HCT116 (cell line): ENCODE measurements at regions not wholly inside any gene's neighbourhood (a gene's known extent, or its start where the extent isn't known, plus 50 kb on each side); places are given as distances from the start of the nearest gene placed in this dataset.

Source experiments
- ATAC-seq: fragments of 200-7000 bp; cut with Tn5 transposase; 2 replicates; pipeline ENCODE4 v1.9.1; 2020; ENCODE audit warnings: mild to moderate bottlenecking, moderate library complexity
- BruUV-seq: library from RNA; stranded (reverse); fragments of 400-500 nt; replicated peaks from 2 replicates; lab custom pipeline; 2021; lab: Mats Ljungman, UMichigan
- CTCF ChIA-PET: fragments of 300-600 bp; sonication (Branson Sonifier 250); formaldehyde crosslinking; loops from one replicate; lab custom pipeline; 2021; ENCODE audit warnings: antibody characterized with exemption; lab: Charles Lee
- POLR2A ChIA-PET: fragments of 300-600, 350-600 bp; sonication (Branson Sonifier 250); formaldehyde crosslinking; loops from one replicate; lab custom pipeline; 2021; ENCODE audit warnings: antibody characterized with exemption; lab: Charles Lee
- RAD21 ChIA-PET, 2 experiments: fragments of 300-600 bp; sonication (Branson Sonifier 250); formaldehyde crosslinking; loops; one replicate each; lab custom pipeline; 2023; ENCODE audit warnings: low total read pairs in 2 of 2; ENCODE audit not compliant: uncharacterized antibody in 2 of 2, unreplicated experiment in 2 of 2, low non-redundant PET in 1 of 2; lab: Charles Lee
- DNase-seq: peaks from one replicate; pipeline ENCODE4 v3.0.0-alpha.2; 2010; ENCODE audit warnings: low read depth, low spot score
- H2AFZ ChIP-seq: fragments of 200-600 bp; shearing (Covaris generic), sonication (generic); 2 replicates; pipeline ENCODE4 v1.6.1; 2017; ENCODE audit warnings: low read depth, mixed run types, mixed read lengths, antibody characterized with exemption, low read length; ENCODE audit not compliant: poor library complexity, severe bottlenecking
- H3K27ac ChIP-seq: 2 replicates; pipeline ENCODE4 v1.5.1; 2012; ENCODE audit warnings: low read depth, low read length
- H3K27me3 ChIP-seq: fragments of 200-600 bp; sonication (generic); 2 replicates; pipeline ENCODE4 v1.6.1; 2016; ENCODE audit warnings: mixed run types, low read length, mixed read lengths; ENCODE audit not compliant: insufficient read depth
- H3K36me3 ChIP-seq, 2 experiments: fragments of 200-500 bp in 1 of 2; fragments of 200-600 bp in 1 of 2; sonication (Bioruptor generic) in 1 of 2; sonication (generic) in 1 of 2; 2 replicates each; pipeline versions ENCODE4 v1.5.1 to v1.6.1; 2014 to 2016; ENCODE audit warnings: low read length in 2 of 2, inconsistent platforms in 1 of 2, mixed read lengths in 1 of 2, mixed run types in 1 of 2; ENCODE audit not compliant: insufficient read depth in 2 of 2, control insufficient read depth in 1 of 2
- H3K4me1 ChIP-seq, 2 experiments: fragments of 200-600 bp in 1 of 2; sonication (generic) in 1 of 2; 2 replicates each; pipeline versions ENCODE4 v1.5.1 to v1.6.1; 2012 to 2017; ENCODE audit warnings: low read length in 2 of 2, inconsistent platforms in 1 of 2, mild to moderate bottlenecking in 1 of 2, mixed read lengths in 1 of 2, mixed run types in 1 of 2, moderate library complexity in 1 of 2; ENCODE audit not compliant: insufficient read depth in 2 of 2, control insufficient read depth in 1 of 2
- H3K4me2 ChIP-seq: fragments of 200-600 bp; sonication (generic); 2 replicates; pipeline ENCODE4 v1.6.1; 2017; ENCODE audit warnings: mixed run types, low read length, mixed read lengths
- H3K4me3 ChIP-seq, 2 experiments: fragments of 200-600 bp in 1 of 2; sonication (generic) in 1 of 2; replicated peaks in 1 of 2; 2 replicates each; pipeline ENCODE4 v1.5.1; 2011 to 2016; ENCODE audit warnings: low read length in 2 of 2, control low read depth in 1 of 2, low read depth in 1 of 2, mild to moderate bottlenecking in 1 of 2, mixed read lengths in 1 of 2, mixed run types in 1 of 2
- H3K79me2 ChIP-seq: fragments of 200-600 bp; sonication (generic); 2 replicates; pipeline ENCODE4 v1.6.1; 2017; ENCODE audit warnings: mild to moderate bottlenecking, mixed run types, low read length, moderate library complexity, mixed read lengths; ENCODE audit not compliant: insufficient read depth
- H3K9ac ChIP-seq: fragments of 200-600 bp; sonication (generic); 2 replicates; pipeline ENCODE4 v1.6.1; 2016; ENCODE audit warnings: low read length, mixed read lengths
- H3K9me2 ChIP-seq: fragments of 200-600 bp; sonication (generic), shearing (Covaris generic); 2 replicates; pipeline ENCODE4 v1.6.1; 2017; ENCODE audit warnings: mixed run types, mild to moderate bottlenecking, moderate library complexity; ENCODE audit not compliant: insufficient read depth
- H3K9me3 ChIP-seq, 2 experiments: fragments of 200-500 bp in 1 of 2; fragments of 200-600 bp in 1 of 2; sonication (Bioruptor generic) in 1 of 2; sonication (generic) in 1 of 2; 2 replicates each; pipeline ENCODE4 v1.6.1; 2014 to 2017; ENCODE audit warnings: low read length in 2 of 2, mixed read lengths in 2 of 2, inconsistent platforms in 1 of 2, low read depth in 1 of 2, mild to moderate bottlenecking in 1 of 2, mixed run types in 1 of 2, moderate library complexity in 1 of 2; ENCODE audit not compliant: control insufficient read depth in 1 of 2, insufficient read depth in 1 of 2
- H4K20me1 ChIP-seq: fragments of 200-600 bp; sonication (generic), shearing (Covaris generic); 2 replicates; pipeline ENCODE4 v1.6.1; 2017; ENCODE audit warnings: mixed run types, mild to moderate bottlenecking, moderate library complexity; ENCODE audit not compliant: insufficient read depth
- ATF3 ChIP-seq: IDR thresholded peaks from 2 replicates; pipeline ENCODE4 v1.6.1; 2012
- CBX3 ChIP-seq: IDR thresholded peaks from 2 replicates; pipeline ENCODE4 v1.6.1; 2012; ENCODE audit warnings: low read depth
- EGR1 ChIP-seq: IDR thresholded peaks from 2 replicates; pipeline ENCODE4 v1.6.1; 2012; ENCODE audit warnings: low read depth
- ELF1 ChIP-seq: IDR thresholded peaks from 2 replicates; pipeline ENCODE4 v1.6.1; 2012; ENCODE audit warnings: low read depth, borderline replicate concordance
- EZH2 ChIP-seq: fragments of 200-600 bp; sonication (generic); IDR thresholded peaks from 2 replicates; pipeline ENCODE4 v1.6.1; 2017; ENCODE audit warnings: antibody characterized with exemption, mixed run types
- EZH2phosphoT487 ChIP-seq: fragments of 200-600 bp; IDR thresholded peaks from 2 replicates; pipeline ENCODE4 v1.6.1; 2018; ENCODE audit warnings: antibody characterized with exemption, borderline replicate concordance
- FOSL1 ChIP-seq: IDR thresholded peaks from 2 replicates; pipeline ENCODE4 v1.6.1; 2012; ENCODE audit warnings: low read depth
- JUND ChIP-seq: IDR thresholded peaks from 2 replicates; pipeline ENCODE4 v1.6.1; 2012
- POLR2A ChIP-seq: IDR thresholded peaks from 2 replicates; pipeline ENCODE4 v1.7.0; 2011; ENCODE audit warnings: borderline replicate concordance; ENCODE audit not compliant: insufficient read depth, insufficient read length; ENCODE audit errors: extremely low read depth
- POLR2AphosphoS5 ChIP-seq: IDR thresholded peaks from 2 replicates; pipeline ENCODE4 v1.6.1; 2011; ENCODE audit warnings: mild to moderate bottlenecking, low read depth, low read length, moderate library complexity
- RAD21 ChIP-seq: IDR thresholded peaks from 2 replicates; pipeline ENCODE4 v1.6.1; 2012; ENCODE audit warnings: low read depth, mild to moderate bottlenecking
- REST ChIP-seq: IDR thresholded peaks from 2 replicates; pipeline ENCODE4 v1.6.1; 2012; ENCODE audit warnings: low read depth
- SIN3A ChIP-seq: IDR thresholded peaks from 2 replicates; pipeline ENCODE4 v1.6.1; 2012; ENCODE audit warnings: low read depth
- SP1 ChIP-seq: IDR thresholded peaks from 2 replicates; pipeline ENCODE4 v1.6.1; 2012; ENCODE audit warnings: low read depth
- SRF ChIP-seq: IDR thresholded peaks from 2 replicates; pipeline ENCODE4 v1.6.1; 2012; ENCODE audit warnings: low read depth
- TCF7L2 ChIP-seq: IDR thresholded peaks from 2 replicates; pipeline ENCODE4 v1.7.0; 2011; ENCODE audit warnings: borderline replicate concordance, inconsistent platforms; ENCODE audit not compliant: insufficient read depth, insufficient read length; ENCODE audit errors: extremely low read depth
- YY1 ChIP-seq: IDR thresholded peaks from 2 replicates; pipeline ENCODE4 v1.6.1; 2011; ENCODE audit warnings: low read length, low read depth, moderate library complexity, mild to moderate bottlenecking; ENCODE audit not compliant: insufficient replicate concordance; ENCODE audit errors: extremely low read depth
- ZFX ChIP-seq: fragments of 450-650 bp; IDR thresholded peaks from 2 replicates; pipeline ENCODE4 v1.6.1; 2017
- intact Hi-C: fragments of 100-400 bp; cut with micrococcal nuclease; formaldehyde crosslinking; loops from 2 replicates; pipeline ENCODE4 v1.10.0; 2022

- Histone ChIP-seq H3K4me2 (no peak overlapping the region), H3K36me3 (no peaks in the 10 kb centered on the region), H2AFZ (no peak overlapping the region), H3K27ac (no peak overlapping the region), H3K9ac (no peak overlapping the region), H3K79me2 (no peaks in the 10 kb centered on the region), H3K9me3 (no peaks in the 10 kb centered on the region), H4K20me1 (no peaks in the 10 kb centered on the region), H3K27me3 (no peaks in the 10 kb centered on the region), H3K4me3 (no peak overlapping the region), H3K4me1 (no peaks in the 10 kb centered on the region), H3K9me2 (no peaks in the 10 kb centered on the region)
- BruUV-seq: no TSS peak
- ChIA-PET RAD21 (no interaction called here), CTCF (no interaction called here), POLR2A (no interaction called here)
- DNase-seq (no peak), ATAC-seq (no peak)
- intact Hi-C loops: no loop called here
- TF ChIP-seq SIN3A: no peak
- no peak for TF ChIP-seq SRF
- TF ChIP-seq TCF7L2: no peak
- no peak for TF ChIP-seq EZH2
- TF ChIP-seq POLR2A: no peak
- no peak for TF ChIP-seq POLR2AphosphoS5
- no peak for TF ChIP-seq JUND
- no peak for TF ChIP-seq ATF3
- TF ChIP-seq EGR1: no peak
- no peak for TF ChIP-seq ZFX
- no peak for TF ChIP-seq CBX3
- no peak for TF ChIP-seq RAD21
- TF ChIP-seq SP1: no peak
Observed at GRCh38 chr9:78781681-78782080, 484.8 kb downstream of the PSAT1 start.

GRCh38 chr9:78782234-78782633 lies 485.3 kb downstream of the PSAT1 start:
- no TSS peak for BruUV-seq
- Histone ChIP-seq H3K9me2 (no peaks in the 10 kb centered on the region), H3K27me3 (no peaks in the 10 kb centered on the region)

More at GRCh38 chr9:78782234-78782633, 485.3 kb downstream of the PSAT1 start:
- TF ChIP-seq FOSL1: no peak
- TF ChIP-seq REST: no peak
- TF ChIP-seq EGR1: no peak
- no peak for TF ChIP-seq TCF7L2
- TF ChIP-seq SP1: no peak
- no peak for TF ChIP-seq YY1
- no peak for TF ChIP-seq EZH2
- TF ChIP-seq ATF3: no peak
- TF ChIP-seq ZFX: no peak
- TF ChIP-seq JUND: no peak
- no peak for TF ChIP-seq RAD21
- no peak for TF ChIP-seq SIN3A
- TF ChIP-seq POLR2AphosphoS5: no peak
- TF ChIP-seq EZH2phosphoT487: no peak
- TF ChIP-seq POLR2A: no peak
- no peak for TF ChIP-seq ELF1
- H3K4me1 ChIP-seq: no peaks in the 10 kb centered on the region
- H3K36me3 ChIP-seq: no peaks in the 10 kb centered on the region
- no peak overlapping the region for H2AFZ ChIP-seq
- no peaks in the 10 kb centered on the region for H3K79me2 ChIP-seq
- no peaks in the 10 kb centered on the region for H3K9me3 ChIP-seq
- intact Hi-C loops: no loop called here
- no peak overlapping the region for H3K9ac ChIP-seq
- H3K27ac ChIP-seq: no peak overlapping the region
- POLR2A ChIA-PET: no interaction called here
- no peak overlapping the region for H3K4me2 ChIP-seq
- RAD21 ChIA-PET: no interaction called here
- H4K20me1 ChIP-seq: no peaks in the 10 kb centered on the region
- ATAC-seq: no peak
- CTCF ChIA-PET: no interaction called here
- DNase-seq: no peak
- no peak overlapping the region for H3K4me3 ChIP-seq
